ENCODE measurements at regions not wholly inside any gene's neighbourhood (a gene's known extent, or its start where the extent isn't known, plus 50 kb on each side); places are given as distances from the start of the nearest gene placed in this dataset.

- Mint-ChIP-seq H3K27me3 (ENCODE audit: low read depth in 2 of 2) (no peaks in the 10 kb centered on the region), H3K4me3 (no peak overlapping the region), H3K4me1 (no peaks in the 10 kb centered on the region), H3K27ac (no peak overlapping the region), H3K36me3 (no peaks in the 10 kb centered on the region), H3K9me3 (peaks cover 4 to 21% of the 10 kb centered on the region in 2 donors)
- intact Hi-C loops (cut with micrococcal nuclease), result no loop called here
- Histone ChIP-seq H3K4me1 (ENCODE audit: control insufficient read depth, insufficient read depth, low read length) (no peaks in the 10 kb centered on the region), H3K27me3 (ENCODE audit: control insufficient read depth, insufficient read depth, low read length) (no peaks in the 10 kb centered on the region), H3K27ac (ENCODE audit: low read length) (no peak overlapping the region), H3K9me3 (ENCODE audit: control insufficient read depth, insufficient read depth, low read length) (no peaks in the 10 kb centered on the region), H3K4me3 (ENCODE audit: low read length) (no peak overlapping the region), H3K36me3 (ENCODE audit: control insufficient read depth, insufficient read depth, low read length) (no peaks in the 10 kb centered on the region)
- no peak for ATAC-seq
- 88% methylated on average over 1 of the region's 3 CpGs for WGBS (ENCODE audit: insufficient coverage)
- TF ChIP-seq CTCF (IDR thresholded peaks at IDR 0.05), result no peak
- no peak for DNase-seq
Measured at GRCh38 chr3:99348451-99348850, 289.9 kb upstream of the COL8A1 start.

- no peak for TF ChIP-seq CTCF (IDR thresholded peaks at IDR 0.05)
- Histone ChIP-seq H3K36me3 (ENCODE audit: control insufficient read depth, insufficient read depth, low read length) (no peaks in the 10 kb centered on the region), H3K9me3 (ENCODE audit: control insufficient read depth, insufficient read depth, low read length) (no peaks in the 10 kb centered on the region), H3K27me3 (ENCODE audit: control insufficient read depth, insufficient read depth, low read length) (no peaks in the 10 kb centered on the region), H3K27ac (ENCODE audit: low read length) (no peak overlapping the region), H3K4me1 (ENCODE audit: control insufficient read depth, insufficient read depth, low read length) (no peaks in the 10 kb centered on the region), H3K4me3 (ENCODE audit: low read length) (no peak overlapping the region)
- Mint-ChIP-seq H3K27me3 (ENCODE audit: low read depth in 2 of 2) (no peaks in the 10 kb centered on the region), H3K4me1 (no peaks in the 10 kb centered on the region), H3K36me3 (no peaks in the 10 kb centered on the region), H3K27ac (no peak overlapping the region), H3K4me3 (no peak overlapping the region), H3K9me3 (peaks cover 4 to 17% of the 10 kb centered on the region in 2 donors)
- ATAC-seq (no peak), DNase-seq (no peak)
- intact Hi-C loops (cut with micrococcal nuclease), result no loop called here
- 100% methylated on average over 1 of the region's 2 CpGs for WGBS (ENCODE audit: insufficient coverage)
Measured at GRCh38 chr3:99344216-99344615, 294.2 kb upstream of the COL8A1 start.

- no peaks in the 10 kb centered on the region for H3K36me3 ChIP-seq (ENCODE audit: control insufficient read depth, insufficient read depth, low read length)
- DNase-seq, result no peak
- TF ChIP-seq CTCF (IDR thresholded peaks at IDR 0.05), result no peak
- Mint-ChIP-seq H3K36me3 (no peaks in the 10 kb centered on the region), H3K9me3 (peaks cover 4 to 14% of the 10 kb centered on the region in 2 donors), H3K27me3 (ENCODE audit: low read depth in 2 of 2) (no peaks in the 10 kb centered on the region), H3K27ac (no peak overlapping the region), H3K4me1 (no peaks in the 10 kb centered on the region), H3K4me3 (no peak overlapping the region)
- no peaks in the 10 kb centered on the region for H3K27me3 ChIP-seq (ENCODE audit: control insufficient read depth, insufficient read depth, low read length)
- H3K27ac ChIP-seq (ENCODE audit: low read length), result no peak overlapping the region
- intact Hi-C loops (cut with micrococcal nuclease), result no loop called here
- H3K4me1 ChIP-seq (ENCODE audit: control insufficient read depth, insufficient read depth, low read length), result no peaks in the 10 kb centered on the region
- H3K4me3 ChIP-seq (ENCODE audit: low read length), result no peak overlapping the region
- WGBS (ENCODE audit: insufficient coverage), result 87% methylated on average over 1 of the region's 1 CpG
- ATAC-seq, result no peak
- H3K9me3 ChIP-seq (ENCODE audit: control insufficient read depth, insufficient read depth, low read length), result no peaks in the 10 kb centered on the region
Measured at GRCh38 chr3:99342383-99342782, 296.0 kb upstream of the COL8A1 start.

GRCh38 chr3:99339222-99339621 is 299.2 kb upstream of the COL8A1 start:
- Mint-ChIP-seq H3K9me3 (peaks cover 15 to 17% of the 10 kb centered on the region in 2 donors), H3K4me1 (no peaks in the 10 kb centered on the region), H3K27ac (no peak overlapping the region), H3K36me3 (no peaks in the 10 kb centered on the region), H3K4me3 (no peak overlapping the region), H3K27me3 (ENCODE audit: low read depth in 2 of 2) (no peaks in the 10 kb centered on the region)
- intact Hi-C loops (cut with micrococcal nuclease), result no loop called here
- Histone ChIP-seq H3K4me1 (ENCODE audit: control insufficient read depth, insufficient read depth, low read length) (no peaks in the 10 kb centered on the region), H3K27me3 (ENCODE audit: control insufficient read depth, insufficient read depth, low read length) (no peaks in the 10 kb centered on the region), H3K9me3 (ENCODE audit: control insufficient read depth, insufficient read depth, low read length) (no peaks in the 10 kb centered on the region), H3K27ac (ENCODE audit: low read length) (no peak overlapping the region), H3K36me3 (ENCODE audit: control insufficient read depth, insufficient read depth, low read length) (no peaks in the 10 kb centered on the region), H3K4me3 (ENCODE audit: low read length) (no peak overlapping the region)
- ATAC-seq (no peak), DNase-seq (no peak)
- no peak for TF ChIP-seq CTCF (IDR thresholded peaks at IDR 0.05)
- 100% methylated on average over 2 of the region's 4 CpGs for WGBS (ENCODE audit: insufficient coverage)

Measured in natural killer cell (primary cell).